LNCaP clone FGC (cell line): ENCODE measurements at regions not wholly inside any gene's neighbourhood (a gene's known extent, or its start where the extent isn't known, plus 50 kb on each side); places are given as distances from the start of the nearest gene placed in this dataset.

Experiments used
- DNase-seq: peaks from one replicate; pipeline ENCODE4 v3.0.0-alpha.2; 2011; ENCODE audit warnings: low read depth
- H3K4me3 ChIP-seq: 2 replicates; pipeline ENCODE4 v1.5.1; 2011; ENCODE audit warnings: mild to moderate bottlenecking, low read depth, low read length, control low read depth
- CTCF ChIP-seq: IDR thresholded peaks from 2 replicates; pipeline ENCODE4 v1.5.1; 2012; ENCODE audit warnings: mild to moderate bottlenecking; ENCODE audit not compliant: control insufficient read depth, insufficient read depth; ENCODE audit errors: extremely low read depth

DNA sequence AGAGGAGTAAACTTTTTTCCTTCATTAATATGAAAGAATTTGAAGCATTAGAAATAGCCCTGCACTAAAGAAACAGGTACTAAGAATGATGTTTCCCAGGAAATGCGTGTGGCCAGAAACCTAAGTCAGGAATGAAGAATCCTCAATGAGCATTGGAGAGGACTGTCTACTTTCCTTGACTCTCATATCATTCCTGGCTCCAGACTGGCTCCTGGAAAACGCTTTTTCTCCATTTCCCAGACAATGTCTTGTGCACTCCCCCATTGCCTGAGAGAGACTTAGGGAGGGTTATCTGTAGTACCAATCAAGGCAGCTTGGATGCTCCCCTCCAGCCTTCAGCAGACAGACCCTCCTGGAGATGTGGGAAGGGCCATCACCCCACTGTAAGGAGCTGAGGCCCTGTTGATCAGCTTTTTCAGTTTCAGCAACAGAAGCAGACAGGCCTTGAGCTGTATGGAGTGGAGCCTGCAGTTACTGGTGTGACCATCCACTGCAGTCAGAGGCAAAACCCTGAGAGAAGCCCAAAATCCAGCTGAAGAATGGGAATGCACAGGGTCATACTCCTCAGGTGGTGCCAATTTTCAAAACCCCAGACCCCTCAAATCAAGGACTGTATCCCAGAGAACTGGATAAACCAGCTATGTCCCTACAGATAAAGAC, 127.3 kb upstream of the NT5E start:
- no peak for TF ChIP-seq CTCF
- no peak overlapping the region for H3K4me3 ChIP-seq
- DNase-seq: no peak

DNA sequence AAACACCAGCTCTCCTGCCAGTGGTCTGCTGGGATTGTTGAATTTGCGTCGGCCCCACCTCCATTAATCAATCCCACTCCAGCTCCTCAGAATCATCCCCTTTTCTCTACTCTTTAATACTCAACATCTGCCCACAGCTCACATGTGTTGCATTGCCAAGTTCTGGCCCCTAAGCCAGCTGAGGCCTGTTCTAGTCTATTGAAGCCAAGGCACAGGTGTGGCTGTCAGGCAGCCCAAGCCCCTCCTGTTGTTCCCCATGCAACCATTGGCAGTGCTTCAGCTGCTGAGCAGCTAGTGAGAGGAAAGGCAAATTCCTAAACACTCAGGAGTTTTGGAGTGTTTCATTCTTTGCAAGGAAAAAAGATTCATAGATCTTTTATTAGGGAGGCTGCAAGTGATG, 128.0 kb upstream of the NT5E start:
- TF ChIP-seq CTCF: no peak
- H3K4me3 ChIP-seq: no peak overlapping the region
- no peak for DNase-seq

DNA sequence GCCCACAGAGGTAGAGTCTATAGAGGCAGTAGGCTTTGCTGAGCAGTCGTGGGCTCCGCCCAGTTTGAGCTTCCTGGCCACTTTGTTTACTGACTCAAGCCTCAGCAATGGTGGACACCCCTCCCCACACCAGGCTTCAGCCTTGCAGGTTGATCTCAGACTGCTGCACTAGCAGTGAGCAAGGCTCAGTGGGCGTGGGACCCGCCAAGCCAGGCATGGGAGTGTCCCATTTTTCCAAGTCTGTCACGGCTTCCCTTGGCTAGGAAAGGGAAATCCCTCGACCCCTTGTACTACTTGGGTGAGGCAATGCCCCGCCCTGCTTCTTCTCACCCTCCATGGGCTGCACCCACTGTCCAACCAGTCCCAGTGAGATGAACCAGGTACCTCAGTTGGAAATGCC, 135.3 kb upstream of the NT5E start:
- no peak for DNase-seq
- no peak for TF ChIP-seq CTCF
- H3K4me3 ChIP-seq: no peak overlapping the region

DNA sequence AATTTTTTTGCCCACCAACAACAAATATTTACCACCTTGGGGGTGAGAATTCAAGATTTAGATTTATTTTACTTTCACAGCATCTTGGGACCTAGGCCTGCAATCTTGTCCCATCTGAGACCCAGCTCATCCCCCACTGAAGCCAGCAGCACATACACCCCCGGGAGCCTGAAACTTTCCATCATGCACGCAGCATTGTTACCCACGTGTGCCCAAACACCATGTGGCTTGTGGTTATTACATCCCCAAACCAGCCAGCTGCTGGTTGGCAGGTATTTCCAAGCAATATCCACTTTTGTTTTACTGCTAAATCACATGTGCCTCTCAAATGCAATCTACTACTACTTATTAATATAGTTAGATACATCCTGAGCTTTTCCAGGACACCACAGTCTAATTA, 149.3 kb upstream of the NT5E start:
- TF ChIP-seq CTCF: no peak
- H3K4me3 ChIP-seq: no peak overlapping the region
- DNase-seq: no peak

- TF ChIP-seq CTCF: no peak
- no peak overlapping the region for H3K4me3 ChIP-seq
- no peak for DNase-seq
Observed at GRCh38 chr6:85298553-85298952, 151.3 kb upstream of the NT5E start.

DNA sequence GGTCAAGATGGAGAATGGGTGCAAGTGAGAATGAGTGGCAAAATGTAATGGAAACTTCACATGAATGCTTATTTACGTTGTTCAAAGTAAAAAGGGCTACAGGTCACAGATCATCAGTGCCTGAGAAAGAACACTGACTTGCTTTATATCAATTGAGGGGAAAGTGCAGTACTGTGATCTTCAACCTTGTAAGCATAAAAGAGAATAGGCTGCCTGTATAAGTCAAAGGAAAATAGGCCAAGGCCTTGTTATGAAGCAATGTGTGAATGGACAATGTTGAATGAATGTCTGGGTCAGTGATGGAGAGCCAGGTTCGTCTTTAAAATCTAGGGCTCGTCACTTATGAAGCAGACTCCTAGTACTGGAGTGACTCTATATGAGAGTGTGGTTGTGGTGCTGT, 158.6 kb upstream of the NT5E start:
- no peak for DNase-seq
- TF ChIP-seq CTCF: no peak
- no peak overlapping the region for H3K4me3 ChIP-seq

DNA sequence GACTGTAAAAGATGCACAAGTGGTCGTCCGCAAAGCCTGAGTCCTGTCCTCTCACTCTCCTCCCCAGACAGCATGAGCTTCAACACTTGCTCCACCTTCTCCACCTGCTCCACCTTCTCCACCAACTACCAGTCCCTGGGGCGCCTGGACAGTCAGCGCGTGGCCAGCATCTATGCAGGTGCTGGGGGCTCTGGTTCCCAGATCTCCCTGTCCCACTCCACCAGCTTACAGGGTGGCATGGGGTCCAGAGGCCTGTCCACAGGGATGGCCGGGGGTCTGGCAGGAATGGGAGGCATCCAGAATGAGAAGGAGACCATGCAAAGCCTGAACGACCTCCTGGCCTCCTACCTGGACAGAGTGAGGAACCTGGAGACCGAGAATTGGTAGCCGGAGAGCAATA, 162.2 kb upstream of the NT5E start:
- no peak for TF ChIP-seq CTCF
- no peak overlapping the region for H3K4me3 ChIP-seq
- no peak for DNase-seq
